HEK293T (cell line): ENCODE measurements at regions not wholly inside any gene's neighbourhood (a gene's known extent, or its start where the extent isn't known, plus 50 kb on each side); places are given as distances from the start of the nearest gene placed in this dataset.

Experiments used
- CTBP1 ChIP-seq: fragments of 450-650 bp; IDR thresholded peaks from 2 replicates; pipeline ENCODE4 v1.6.1; 2016; ENCODE audit warnings: borderline replicate concordance
- ELF4 ChIP-seq: fragments of 450-650 bp; IDR thresholded peaks from 2 replicates; pipeline ENCODE4 v1.6.1; 2017; ENCODE audit warnings: antibody characterized with exemption
- LEF1 ChIP-seq: fragments of 450-650 bp; IDR thresholded peaks from 2 replicates; pipeline ENCODE4 v1.6.1; 2017; ENCODE audit warnings: mild to moderate bottlenecking, borderline replicate concordance
- NFRKB ChIP-seq: fragments of 450-650 bp; IDR thresholded peaks from 2 replicates; pipeline ENCODE4 v1.6.1; 2016; ENCODE audit warnings: mild to moderate bottlenecking, moderate library complexity
- SP1 ChIP-seq: fragments of 450-650 bp; IDR thresholded peaks from 2 replicates; pipeline ENCODE4 v1.6.1; 2017
- SUZ12 ChIP-seq: fragments of 450-650 bp; IDR thresholded peaks from 2 replicates; pipeline ENCODE4 v1.6.1; 2016; ENCODE audit warnings: mild to moderate bottlenecking
- ZNF384 ChIP-seq: fragments of 450-650 bp; IDR thresholded peaks from 2 replicates; pipeline ENCODE4 v1.6.1; 2016

DNA sequence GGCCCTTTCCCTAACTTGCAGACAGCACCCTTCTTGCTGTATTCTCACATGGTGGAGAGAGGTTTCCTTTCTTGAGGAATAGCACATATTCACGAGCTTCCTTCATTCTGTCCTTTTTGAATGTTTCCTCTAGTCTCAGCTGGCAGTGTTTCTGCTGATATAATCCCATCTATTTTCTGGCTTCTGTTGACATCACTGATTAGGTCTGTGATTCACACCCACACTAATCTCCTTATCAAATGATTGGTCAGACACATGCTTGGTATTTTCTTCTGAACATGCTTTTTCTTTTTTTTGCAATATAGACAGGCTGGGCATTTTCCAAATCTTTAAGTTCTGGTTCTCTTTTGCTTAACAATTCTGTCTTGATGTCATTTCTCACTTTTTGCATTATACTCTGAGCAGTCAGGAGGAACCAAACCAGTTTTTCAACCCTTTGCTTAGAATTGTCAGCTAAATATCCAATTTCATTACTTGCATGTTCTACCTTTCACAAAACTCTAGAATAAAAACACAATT lies 65.4 kb downstream of the OXSM start:
- TF ChIP-seq LEF1 (no peak), CTBP1 (no peak), SUZ12 (no peak), SP1 (no peak), ELF4 (no peak), ZNF384 (no peak), NFRKB (no peak)
